Endothelial cell of umbilical vein (primary cell): ENCODE measurements at regions not wholly inside any gene's neighbourhood (a gene's known extent, or its start where the extent isn't known, plus 50 kb on each side); places are given as distances from the start of the nearest gene placed in this dataset.

Experiments used
- BruUV-seq: library from RNA; stranded (reverse); fragments of 400-500 nt; replicated peaks from 2 replicates; lab custom pipeline; 2021; lab: Mats Ljungman, UMichigan
- CTCF ChIA-PET: fragments of 300-600, 350-600 bp; sonication (Branson Sonifier 250); formaldehyde crosslinking; loops from one replicate; lab custom pipeline; 2021; ENCODE audit warnings: antibody characterized with exemption, inconsistent platforms; lab: Charles Lee
- POLR2A ChIA-PET: fragments of 300-600, 350-600 bp; sonication (Branson Sonifier 250); formaldehyde crosslinking; loops from one replicate; lab custom pipeline; 2021; ENCODE audit warnings: antibody characterized with exemption, inconsistent platforms; lab: Charles Lee
- DNase-seq: peaks from one replicate; pipeline ENCODE4 v3.0.0-alpha.2; 2011; ENCODE audit warnings: low read depth, low spot score
- FAIRE-seq: peaks from 2 replicates; lab custom pipeline; 2011; peaks lifted over from hg19 to GRCh38; lab: Jason Lieb, UNC
- H2AFZ ChIP-seq: 2 replicates; pipeline ENCODE4 v1.6.0; 2012; ENCODE audit warnings: low read depth, low read length, control low read depth, inconsistent platforms
- H3K27ac ChIP-seq: 2 replicates; pipeline ENCODE4 v1.5.1; 2011; ENCODE audit warnings: low read depth, mild to moderate bottlenecking, control low read depth, low read length, moderate library complexity; ENCODE audit not compliant: insufficient read depth
- H3K27me3 ChIP-seq, 2 experiments: 2 replicates each; pipeline versions ENCODE4 v1.6.0 to v1.6.1; 2011; ENCODE audit warnings: low read length in 2 of 2, mixed read lengths in 1 of 2; ENCODE audit not compliant: control insufficient read depth in 2 of 2, insufficient read depth in 2 of 2
- H3K36me3 ChIP-seq, 2 experiments: 2 replicates in 1 of 2; 3 replicates in 1 of 2; pipeline ENCODE4 v1.5.1; 2011; ENCODE audit warnings: low read length in 2 of 2, mild to moderate bottlenecking in 1 of 2, moderate library complexity in 1 of 2; ENCODE audit not compliant: control insufficient read depth in 2 of 2, insufficient read depth in 2 of 2; ENCODE audit errors: extremely low read depth in 1 of 2
- H3K4me1 ChIP-seq: 3 replicates; pipeline ENCODE4 v1.5.1; 2011; ENCODE audit warnings: mild to moderate bottlenecking, low read length; ENCODE audit not compliant: control insufficient read depth, insufficient read depth; ENCODE audit errors: extremely low read depth
- H3K4me2 ChIP-seq: 2 replicates; pipeline ENCODE4 v1.6.1; 2011; ENCODE audit warnings: low read length, control low read depth, mixed read lengths; ENCODE audit not compliant: insufficient read depth
- H3K4me3 ChIP-seq, 3 experiments: fragments of 200-600 bp in 1 of 3; sonication (generic), shearing (Covaris generic) in 1 of 3; replicated peaks in 1 of 3; 2 replicates each; pipeline ENCODE4 v1.5.1; 2011 to 2016; ENCODE audit warnings: control low read depth in 3 of 3, low read length in 3 of 3, mild to moderate bottlenecking in 2 of 3, inconsistent platforms in 1 of 3, low read depth in 1 of 3, moderate library complexity in 1 of 3; ENCODE audit not compliant: insufficient read depth in 1 of 3
- H3K79me2 ChIP-seq: 2 replicates; pipeline ENCODE4 v1.6.0; 2012; ENCODE audit warnings: low read length, inconsistent platforms; ENCODE audit not compliant: control insufficient read depth, insufficient read depth
- H3K9ac ChIP-seq: replicated peaks from 2 replicates; pipeline ENCODE3; 2011; ENCODE audit warnings: low read length, control low read depth; ENCODE audit not compliant: insufficient read depth; ENCODE audit errors: extremely low read depth
- H3K9me1 ChIP-seq: replicated peaks from 3 replicates; pipeline ENCODE4 v1.6.0; 2011; ENCODE audit warnings: mild to moderate bottlenecking, low read length; ENCODE audit not compliant: control insufficient read depth, insufficient read depth; ENCODE audit errors: extremely low read depth
- H3K9me3 ChIP-seq: replicated peaks from 2 replicates; pipeline ENCODE4 v1.5.1; 2012; ENCODE audit warnings: low read length, inconsistent platforms; ENCODE audit not compliant: control insufficient read depth, insufficient read depth
- H4K20me1 ChIP-seq: replicated peaks from 2 replicates; pipeline ENCODE3; 2011; ENCODE audit warnings: mild to moderate bottlenecking, low read length; ENCODE audit not compliant: control insufficient read depth, insufficient read depth; ENCODE audit errors: extremely low read depth
- EZH2 ChIP-seq: IDR thresholded peaks from 2 replicates; pipeline ENCODE4 v1.6.1; 2012; ENCODE audit warnings: borderline replicate concordance, low read depth, mild to moderate bottlenecking, moderate library complexity, low read length, inconsistent platforms; ENCODE audit not compliant: severe bottlenecking
- FOS ChIP-seq: IDR thresholded peaks from 2 replicates; pipeline ENCODE4 v1.6.1; 2011; ENCODE audit warnings: mild to moderate bottlenecking, low read length, moderate library complexity, borderline replicate concordance; ENCODE audit not compliant: insufficient read depth
- GATA2 ChIP-seq: IDR thresholded peaks from 2 replicates; pipeline ENCODE4 v1.7.0; 2011; ENCODE audit warnings: low read depth, mild to moderate bottlenecking, moderate library complexity, mixed read lengths, low read length; ENCODE audit not compliant: insufficient read length, insufficient read depth
- JUN ChIP-seq: IDR thresholded peaks from 2 replicates; pipeline ENCODE4 v1.6.1; 2011; ENCODE audit warnings: borderline replicate concordance, low read depth; ENCODE audit not compliant: insufficient read length, insufficient read depth
- MYC ChIP-seq: IDR thresholded peaks from one replicate; pipeline ENCODE4 v1.6.1; 2011; ENCODE audit warnings: mild to moderate bottlenecking, low read depth, low read length
- POLR2A ChIP-seq: IDR thresholded peaks from 2 replicates; pipeline ENCODE4 v1.6.1; 2012; ENCODE audit warnings: low read depth, mild to moderate bottlenecking, control low read depth, low read length
- POLR2AphosphoS5 ChIP-seq: IDR thresholded peaks from 2 replicates; pipeline ENCODE4 v1.6.1; 2012; ENCODE audit warnings: low read depth, mild to moderate bottlenecking, control low read depth, low read length, moderate library complexity; ENCODE audit not compliant: insufficient read depth
- dilution Hi-C: fragments of 300-500 bp; cut with MboI; formaldehyde crosslinking; loops from one replicate; pipeline ENCODE4 v1.15.0; 2019; ENCODE audit warnings: low sequenced_read_pairs; ENCODE audit not compliant: extremely low pct_ligation_motif_present
- intact Hi-C: fragments of 100-400 bp; cut with micrococcal nuclease; formaldehyde crosslinking; loops from one replicate; pipeline ENCODE4 v1.10.0; 2022
- TF ChIP-seq, protein P1 (sequence below), 2 donors: IDR thresholded peaks; 1 replicate in 1 of 2; 2 replicates in 1 of 2; pipeline ENCODE4 v1.5.1; 2011; ENCODE audit warnings: low read length in 2 of 2, mild to moderate bottlenecking in 2 of 2, moderate library complexity in 2 of 2, control low read depth in 1 of 2, inconsistent platforms in 1 of 2, low read depth in 1 of 2; ENCODE audit not compliant: insufficient read depth in 1 of 2; ENCODE audit errors: extremely low read depth in 1 of 2
- TF ChIP-seq, protein P2 (sequence below): IDR thresholded peaks from 2 replicates; pipeline ENCODE4 v1.6.1; 2011; ENCODE audit not compliant: insufficient read depth, insufficient read length

DNA sequence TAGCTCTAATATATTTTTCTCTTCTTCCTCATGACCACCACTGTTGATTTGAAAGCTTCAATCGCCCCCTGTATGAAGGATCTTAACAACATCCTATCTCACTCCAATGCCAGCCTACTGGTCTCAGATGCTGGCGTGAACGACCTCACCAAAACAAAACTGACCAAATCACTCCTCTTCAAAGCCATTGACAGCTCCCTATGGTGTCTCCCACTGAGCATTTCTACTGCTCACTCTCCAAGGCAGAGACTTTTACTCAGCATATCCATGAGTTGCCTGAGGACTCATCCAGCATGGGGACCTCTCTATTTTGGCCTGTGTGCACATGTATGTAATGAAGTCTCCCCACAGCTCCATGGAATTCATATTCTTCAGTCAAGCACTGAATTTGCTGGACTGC, 520.4 kb downstream of the TFAP2B start:
- no peak overlapping the region for H3K9ac ChIP-seq
- no peak overlapping the region for H3K27ac ChIP-seq
- no peaks in the 10 kb centered on the region for H3K27me3 ChIP-seq
- no peaks in the 10 kb centered on the region for H4K20me1 ChIP-seq
- no peak overlapping the region for H3K4me2 ChIP-seq
- FAIRE-seq = no peak
- no peaks in the 10 kb centered on the region for H3K4me1 ChIP-seq
- no peak overlapping the region for H2AFZ ChIP-seq
- H3K9me3 ChIP-seq = peaks cover 2% of the 10 kb centered on the region
- dilution Hi-C loops (no loop called here), intact Hi-C loops (no loop called here)
- H3K4me3 ChIP-seq = no peak overlapping the region
- no peaks in the 10 kb centered on the region for H3K9me1 ChIP-seq
- ChIA-PET CTCF (no interaction called here), POLR2A (no interaction called here)
- H3K36me3 ChIP-seq = no peaks in the 10 kb centered on the region
- no peak for DNase-seq
- TF ChIP-seq EZH2 = no peak
- TF ChIP-seq GATA2 = no peak
- no peak for TF ChIP-seq POLR2A
- no peak for TF ChIP-seq MYC
- TF ChIP-seq, protein P1, sequence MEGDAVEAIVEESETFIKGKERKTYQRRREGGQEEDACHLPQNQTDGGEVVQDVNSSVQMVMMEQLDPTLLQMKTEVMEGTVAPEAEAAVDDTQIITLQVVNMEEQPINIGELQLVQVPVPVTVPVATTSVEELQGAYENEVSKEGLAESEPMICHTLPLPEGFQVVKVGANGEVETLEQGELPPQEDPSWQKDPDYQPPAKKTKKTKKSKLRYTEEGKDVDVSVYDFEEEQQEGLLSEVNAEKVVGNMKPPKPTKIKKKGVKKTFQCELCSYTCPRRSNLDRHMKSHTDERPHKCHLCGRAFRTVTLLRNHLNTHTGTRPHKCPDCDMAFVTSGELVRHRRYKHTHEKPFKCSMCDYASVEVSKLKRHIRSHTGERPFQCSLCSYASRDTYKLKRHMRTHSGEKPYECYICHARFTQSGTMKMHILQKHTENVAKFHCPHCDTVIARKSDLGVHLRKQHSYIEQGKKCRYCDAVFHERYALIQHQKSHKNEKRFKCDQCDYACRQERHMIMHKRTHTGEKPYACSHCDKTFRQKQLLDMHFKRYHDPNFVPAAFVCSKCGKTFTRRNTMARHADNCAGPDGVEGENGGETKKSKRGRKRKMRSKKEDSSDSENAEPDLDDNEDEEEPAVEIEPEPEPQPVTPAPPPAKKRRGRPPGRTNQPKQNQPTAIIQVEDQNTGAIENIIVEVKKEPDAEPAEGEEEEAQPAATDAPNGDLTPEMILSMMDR (IDR thresholded peaks at IDR 0.05; ENCODE audit: extremely low read depth in 1 of 2, insufficient read depth in 1 of 2, low read depth in 1 of 2, low read length in 2 of 2) = no peak
- TF ChIP-seq, protein P2, sequence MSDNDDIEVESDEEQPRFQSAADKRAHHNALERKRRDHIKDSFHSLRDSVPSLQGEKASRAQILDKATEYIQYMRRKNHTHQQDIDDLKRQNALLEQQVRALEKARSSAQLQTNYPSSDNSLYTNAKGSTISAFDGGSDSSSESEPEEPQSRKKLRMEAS = no peak
- no peaks in the 10 kb centered on the region for H3K79me2 ChIP-seq
- BruUV-seq = no TSS peak

DNA sequence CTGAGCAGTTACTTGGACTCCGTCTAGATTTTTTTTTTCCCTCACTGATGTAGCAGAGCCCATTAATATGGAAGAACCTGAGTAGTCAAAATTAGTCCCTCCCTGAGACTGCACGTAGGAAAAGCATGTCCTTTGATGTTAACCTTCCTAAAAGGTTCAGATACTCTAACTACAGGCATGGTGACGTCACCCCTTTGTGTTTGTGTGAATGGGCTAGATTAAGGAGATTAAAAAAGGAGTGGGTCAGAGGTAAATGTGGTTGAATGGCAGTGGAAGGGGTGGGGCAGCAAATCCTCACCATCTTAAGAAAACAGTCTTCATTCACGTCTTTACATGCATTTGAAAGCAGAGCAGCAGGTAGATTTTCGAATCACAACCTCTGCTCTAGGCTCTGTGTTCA, 521.1 kb downstream of the TFAP2B start:
- H3K4me3 ChIP-seq = no peak overlapping the region
- intact Hi-C loops (no loop called here), dilution Hi-C loops (no loop called here)
- H3K27me3 ChIP-seq = no peaks in the 10 kb centered on the region
- ChIA-PET POLR2A (no interaction called here), CTCF (no interaction called here)
- no peak overlapping the region for H3K4me2 ChIP-seq
- H3K9me1 ChIP-seq = no peaks in the 10 kb centered on the region
- TF ChIP-seq EZH2 (no peak), MYC (no peak), GATA2 (no peak), POLR2A (no peak), FOS (no peak), POLR2AphosphoS5 (no peak), JUN (no peak)
- TF ChIP-seq, protein P2 = no peak
- TF ChIP-seq, protein P1 (IDR thresholded peaks at IDR 0.05; ENCODE audit: extremely low read depth in 1 of 2, insufficient read depth in 1 of 2, low read depth in 1 of 2, low read length in 2 of 2) = no peak
- H2AFZ ChIP-seq = no peak overlapping the region
- H3K4me1 ChIP-seq = no peaks in the 10 kb centered on the region
- H3K9ac ChIP-seq = no peak overlapping the region
- BruUV-seq = no TSS peak
- H3K9me3 ChIP-seq = peaks cover 2% of the 10 kb centered on the region
- H3K79me2 ChIP-seq = no peaks in the 10 kb centered on the region
- no peaks in the 10 kb centered on the region for H4K20me1 ChIP-seq
- DNase-seq (no peak), FAIRE-seq (no peak)
- no peaks in the 10 kb centered on the region for H3K36me3 ChIP-seq
- no peak overlapping the region for H3K27ac ChIP-seq
